NCI-H2029 (cell line): ENCODE measurements at regions not wholly inside any gene's neighbourhood (a gene's known extent, or its start where the extent isn't known, plus 50 kb on each side); places are given as distances from the start of the nearest gene placed in this dataset.

ENCODE experiments used
- DNase-seq: peaks from one replicate; lab custom pipeline; 2025; lab: John Stamatoyannopoulos, UW

- no peak for DNase-seq
These were observed 105.0 kb downstream of the PTPRS start for GRCh38 chr19:5235458-5236219.

- no peak for DNase-seq
These were observed 106.2 kb downstream of the PTPRS start for GRCh38 chr19:5234412-5234811.

- no peak for DNase-seq
These were observed 107.7 kb downstream of the PTPRS start for GRCh38 chr19:5232798-5233505.

GRCh38 chr19:5231857-5232678 is 108.5 kb downstream of the PTPRS start:
- no peak for DNase-seq

GRCh38 chr19:5230730-5231555 is 109.7 kb downstream of the PTPRS start:
- DNase-seq, result no peak

GRCh38 chr19:5229778-5230335 is 110.8 kb downstream of the PTPRS start:
- DNase-seq, result no peak

- DNase-seq, result no peak
These were observed 111.5 kb downstream of the PTPRS start for GRCh38 chr19:5228932-5229777.

- no peak for DNase-seq
These were observed 112.1 kb downstream of the PTPRS start for GRCh38 chr19:5228490-5228889.

GRCh38 chr19:5225486-5226345 is 114.9 kb downstream of the PTPRS start:
- no peak for DNase-seq

- no peak for DNase-seq
These were observed 116.1 kb downstream of the PTPRS start for GRCh38 chr19:5224480-5224879.

- no peak for DNase-seq
These were observed 117.7 kb downstream of the PTPRS start for GRCh38 chr19:5222821-5223321.

GRCh38 chr19:5222178-5222577 is 118.4 kb downstream of the PTPRS start:
- no peak for DNase-seq

GRCh38 chr19:5220866-5221265 is 119.7 kb downstream of the PTPRS start:
- no peak for DNase-seq

GRCh38 chr19:5220361-5220760 is 120.3 kb downstream of the PTPRS start:
- no peak for DNase-seq

- DNase-seq, result no peak
These were observed 120.9 kb downstream of the PTPRS start for GRCh38 chr19:5219551-5220304.

- no peak for DNase-seq
These were observed 121.6 kb downstream of the PTPRS start for GRCh38 chr19:5218963-5219530.

- DNase-seq, result no peak
These were observed 122.3 kb downstream of the PTPRS start for GRCh38 chr19:5218255-5218855.

- DNase-seq, result no peak
These were observed 123.4 kb downstream of the PTPRS start for GRCh38 chr19:5217171-5217570.
